H1 (cell line): ENCODE measurements at regions not wholly inside any gene's neighbourhood (a gene's known extent, or its start where the extent isn't known, plus 50 kb on each side); places are given as distances from the start of the nearest gene placed in this dataset.

Source experiments
- CTCF ChIA-PET: fragments of 300-600 bp; sonication (Branson Sonifier 250); formaldehyde crosslinking; loops from one replicate; lab custom pipeline; 2021; ENCODE audit not compliant: partially characterized antibody; lab: Charles Lee
- POLR2A ChIA-PET: fragments of 300-600 bp; sonication (Branson Sonifier 250); formaldehyde crosslinking; loops from one replicate; lab custom pipeline; 2021; ENCODE audit warnings: inconsistent platforms; ENCODE audit not compliant: partially characterized antibody; lab: Charles Lee
- DNase-seq, 2 experiments: peaks; one replicate each; pipeline versions ENCODE4 v3.0.0 to v3.0.0-alpha.2; 2010 to 2022; ENCODE audit warnings: low spot score in 2 of 2, low read depth in 1 of 2, mixed read lengths in 1 of 2
- FAIRE-seq: peaks from 2 replicates; lab custom pipeline; 2011; peaks lifted over from hg19 to GRCh38; lab: Jason Lieb, UNC
- H2AFZ ChIP-seq: 2 replicates; pipeline ENCODE4 v1.8.1; 2012; ENCODE audit warnings: low read length, inconsistent platforms
- H2AK5ac ChIP-seq: 2 replicates; pipeline ENCODE4 v1.6.1; 2013; ENCODE audit warnings: low read depth, low read length
- H2BK120ac ChIP-seq: replicated peaks from 2 replicates; pipeline ENCODE3; 2013; ENCODE audit warnings: low read depth, low read length, inconsistent platforms
- H2BK12ac ChIP-seq: 2 replicates; pipeline ENCODE4 v1.6.1; 2013; ENCODE audit warnings: low read depth, low read length
- H2BK15ac ChIP-seq: 2 replicates; pipeline ENCODE4 v1.6.1; 2013; ENCODE audit warnings: low read length
- H2BK20ac ChIP-seq: 2 replicates; pipeline ENCODE4 v1.6.1; 2013; ENCODE audit warnings: low read length
- H2BK5ac ChIP-seq: 2 replicates; pipeline ENCODE4 v1.6.1; 2013; ENCODE audit warnings: low read depth, low read length
- H3K14ac ChIP-seq: 2 replicates; pipeline ENCODE4 v1.6.1; 2013; ENCODE audit warnings: inconsistent platforms; ENCODE audit not compliant: insufficient read length
- H3K18ac ChIP-seq: 2 replicates; pipeline ENCODE4 v1.6.1; 2013; ENCODE audit warnings: low read length; ENCODE audit errors: extremely low read depth
- H3K23ac ChIP-seq: 2 replicates; pipeline ENCODE4 v1.6.1; 2013; ENCODE audit warnings: inconsistent platforms; ENCODE audit not compliant: insufficient read length
- H3K23me2 ChIP-seq: 2 replicates; pipeline ENCODE4 v1.6.1; 2013; ENCODE audit warnings: low read depth, low read length
- H3K27ac ChIP-seq: 2 replicates; pipeline ENCODE4 v1.6.1; 2011; ENCODE audit warnings: low read depth, low read length, inconsistent platforms
- H3K27me3 ChIP-seq, 4 experiments: replicated peaks in 1 of 4; 1 replicate in 1 of 4; 2 replicates in 3 of 4; pipeline versions ENCODE4 v1.6.1 to v1.8.1; 2011 to 2013; ENCODE audit warnings: low read length in 3 of 4, mild to moderate bottlenecking in 3 of 4, inconsistent platforms in 2 of 4, mixed read lengths in 2 of 4, moderate library complexity in 1 of 4; ENCODE audit not compliant: control insufficient read depth in 3 of 4, insufficient read depth in 3 of 4; ENCODE audit errors: extremely low read depth in 1 of 4
- H3K36me3 ChIP-seq, 4 experiments: 2 replicates each; pipeline versions ENCODE4 v1.6.1 to v1.8.1; 2011 to 2013; ENCODE audit warnings: mild to moderate bottlenecking in 4 of 4, low read length in 3 of 4, moderate library complexity in 2 of 4, control low read depth in 1 of 4, inconsistent platforms in 1 of 4; ENCODE audit not compliant: insufficient read depth in 4 of 4, control insufficient read depth in 2 of 4
- H3K4ac ChIP-seq: replicated peaks from 2 replicates; pipeline ENCODE3; 2013; ENCODE audit warnings: low read length, low read depth, mixed read lengths, inconsistent platforms; ENCODE audit not compliant: insufficient read length
- H3K4me1 ChIP-seq, 4 experiments: replicated peaks in 1 of 4; 1 replicate in 1 of 4; 2 replicates in 3 of 4; pipeline versions ENCODE4 v1.6.1 to v1.8.1; 2011 to 2013; ENCODE audit warnings: low read length in 3 of 4, inconsistent platforms in 2 of 4, mixed read lengths in 1 of 4; ENCODE audit not compliant: insufficient read depth in 4 of 4, control insufficient read depth in 3 of 4
- H3K4me2 ChIP-seq, 2 experiments: 2 replicates each; pipeline versions ENCODE4 v1.6.1 to v1.8.1; 2011 to 2013; ENCODE audit warnings: low read depth in 2 of 2, low read length in 2 of 2, control low read depth in 1 of 2, inconsistent platforms in 1 of 2, mild to moderate bottlenecking in 1 of 2; ENCODE audit not compliant: insufficient read depth in 1 of 2
- H3K4me3 ChIP-seq, 4 experiments: fragments of 200-600, 300-600 bp in 1 of 4; sonication (generic), shearing (Covaris generic), sonication (Bioruptor Twin) in 1 of 4; 2 replicates each; pipeline versions ENCODE4 v1.5.1 to v1.8.1; 2011 to 2016; ENCODE audit warnings: low read length in 4 of 4, low read depth in 3 of 4, control low read depth in 2 of 4, inconsistent platforms in 2 of 4, mild to moderate bottlenecking in 2 of 4, mixed read lengths in 1 of 4, moderate library complexity in 1 of 4; ENCODE audit not compliant: insufficient read depth in 2 of 4; ENCODE audit errors: extremely low read depth in 1 of 4
- H3K56ac ChIP-seq: replicated peaks from 2 replicates; pipeline ENCODE3; 2013; ENCODE audit warnings: low read depth, mild to moderate bottlenecking, mixed read lengths, low read length, inconsistent platforms; ENCODE audit not compliant: insufficient read length
- H3K79me1 ChIP-seq: 2 replicates; pipeline ENCODE4 v1.6.1; 2013; ENCODE audit warnings: low read depth, low read length, control low read depth
- H3K79me2 ChIP-seq, 2 experiments: 2 replicates each; pipeline versions ENCODE4 v1.6.1 to v1.8.1; 2012 to 2013; ENCODE audit warnings: low read length in 2 of 2, mild to moderate bottlenecking in 2 of 2, inconsistent platforms in 1 of 2; ENCODE audit not compliant: insufficient read depth in 2 of 2, control insufficient read depth in 1 of 2
- H3K9ac ChIP-seq, 4 experiments: replicated peaks in 1 of 4; 1 replicate in 1 of 4; 2 replicates in 3 of 4; pipeline versions ENCODE4 v1.6.1 to v1.8.1; 2011 to 2013; ENCODE audit warnings: low read depth in 3 of 4, low read length in 3 of 4, control low read depth in 2 of 4, mild to moderate bottlenecking in 2 of 4, moderate library complexity in 2 of 4, inconsistent platforms in 1 of 4; ENCODE audit errors: extremely low read depth in 1 of 4
- H3K9me3 ChIP-seq, 2 experiments: 2 replicates each; pipeline versions ENCODE4 v1.6.1 to v1.8.1; 2012 to 2013; ENCODE audit warnings: mild to moderate bottlenecking in 2 of 2, moderate library complexity in 2 of 2, control low read depth in 1 of 2, inconsistent platforms in 1 of 2, low read depth in 1 of 2, low read length in 1 of 2, mixed read lengths in 1 of 2; ENCODE audit not compliant: insufficient read depth in 2 of 2
- H4K20me1 ChIP-seq, 2 experiments: replicated peaks in 1 of 2; 2 replicates each; pipeline versions ENCODE3 to v1.8.1; 2011 to 2013; ENCODE audit warnings: inconsistent platforms in 2 of 2, low read length in 2 of 2, mild to moderate bottlenecking in 1 of 2; ENCODE audit not compliant: insufficient read depth in 2 of 2, control insufficient read depth in 1 of 2
- H4K5ac ChIP-seq: 2 replicates; pipeline ENCODE4 v1.6.1; 2013; ENCODE audit warnings: low read length, low read depth, mixed read lengths, inconsistent platforms; ENCODE audit not compliant: insufficient read length
- H4K8ac ChIP-seq: 2 replicates; pipeline ENCODE4 v1.8.0; 2013; ENCODE audit warnings: mild to moderate bottlenecking, moderate library complexity, low read length, inconsistent platforms; ENCODE audit not compliant: insufficient read depth; ENCODE audit errors: extremely low read depth
- H4K91ac ChIP-seq: replicated peaks from 2 replicates; pipeline ENCODE3; 2013; ENCODE audit warnings: low read length, mixed read lengths, inconsistent platforms; ENCODE audit not compliant: insufficient read length
- BACH1 ChIP-seq: IDR thresholded peaks from 2 replicates; pipeline ENCODE4 v1.6.1; 2012; ENCODE audit warnings: low read length, improper control_type of control experiment
- CHD1 ChIP-seq: IDR thresholded peaks from 2 replicates; pipeline ENCODE4 v1.6.1; 2012; ENCODE audit warnings: low read depth, low read length, improper control_type of control experiment
- GABPA ChIP-seq: IDR thresholded peaks from 2 replicates; pipeline ENCODE4 v1.6.1; 2011; ENCODE audit warnings: mild to moderate bottlenecking, low read length, moderate library complexity, borderline replicate concordance; ENCODE audit not compliant: insufficient read depth
- HDAC2 ChIP-seq, 2 experiments: fragments of 300-600 bp in 1 of 2; sonication (generic) in 1 of 2; IDR thresholded peaks; 2 replicates each; pipeline ENCODE4 v1.6.1; 2011 to 2012; ENCODE audit warnings: low read depth in 2 of 2, low read length in 2 of 2, mild to moderate bottlenecking in 2 of 2, moderate library complexity in 2 of 2, borderline replicate concordance in 1 of 2, inconsistent platforms in 1 of 2
- HDAC6 ChIP-seq: IDR thresholded peaks from one replicate; pipeline ENCODE4 v1.7.1; 2012; ENCODE audit warnings: low read depth, mild to moderate bottlenecking, inconsistent platforms, low read length, moderate library complexity
- JUND ChIP-seq: IDR thresholded peaks from 2 replicates; pipeline ENCODE4 v1.6.1; 2011; ENCODE audit warnings: mild to moderate bottlenecking, improper control_type of control experiment, low read length
- PHF8 ChIP-seq: fragments of 200-600 bp; sonication (generic); conservative IDR thresholded peaks from 2 replicates; pipeline ENCODE4 v1.7.1; 2012; ENCODE audit warnings: low read depth, mild to moderate bottlenecking, inconsistent platforms, low read length, moderate library complexity
- SIRT6 ChIP-seq: IDR thresholded peaks from one replicate; pipeline ENCODE4 v1.7.1; 2012; ENCODE audit warnings: low read length, inconsistent platforms
- SP4 ChIP-seq: IDR thresholded peaks from 2 replicates; pipeline ENCODE4 v1.6.1; 2012; ENCODE audit warnings: low read length, inconsistent platforms
- TBP ChIP-seq: IDR thresholded peaks from 2 replicates; pipeline ENCODE4 v1.6.1; 2011; ENCODE audit warnings: low read depth, low read length, improper control_type of control experiment
- YY1 ChIP-seq: IDR thresholded peaks from 2 replicates; pipeline ENCODE4 v1.6.1; 2011; ENCODE audit warnings: low read depth, mild to moderate bottlenecking, low read length
- WGBS, 2 experiments: shearing (Covaris generic) in 1 of 2; methylation state at CpG; one replicate each; pipeline versions ENCODE4 v1.1.6 to v1.1.7; 2013 to 2015; ENCODE audit warnings: low lambda C conversion rate in 2 of 2, mixed read lengths in 2 of 2, inconsistent platforms in 1 of 2, low coverage in 1 of 2, missing lambda C conversion rate in 1 of 2; ENCODE audit not compliant: insufficient replicate concordance in 2 of 2, insufficient coverage in 1 of 2, insufficient read length in 1 of 2; ENCODE audit errors: extremely low coverage in 1 of 2, missing lambda C conversion rate in 1 of 2; 5-methylcytosine and 5-hydroxymethylcytosine counted together

DNA sequence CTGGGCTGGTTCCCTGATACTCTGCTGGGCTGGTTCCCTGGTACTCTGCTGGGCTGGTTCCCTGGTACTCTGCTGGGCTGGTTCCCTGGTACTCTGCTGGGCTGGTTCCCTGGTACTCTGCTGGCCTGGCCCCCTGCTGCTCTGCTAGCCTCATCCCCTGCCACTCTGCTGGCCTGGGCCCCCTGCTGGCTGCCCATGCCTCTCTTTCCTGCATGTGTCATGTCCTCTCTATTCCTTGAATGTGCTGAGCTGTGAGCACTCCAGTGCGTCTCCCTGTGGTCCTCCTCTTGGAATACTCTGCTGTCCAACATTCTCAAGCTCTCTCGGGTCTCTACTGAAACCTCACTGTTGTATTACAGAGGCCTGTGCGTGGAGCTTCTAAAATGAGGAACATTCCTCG, 216.3 kb downstream of the RNF144A start:
- Histone ChIP-seq H3K56ac (no peak overlapping the region), H2AK5ac (no peak overlapping the region), H2BK120ac (no peak overlapping the region), H3K18ac (no peak overlapping the region), H3K36me3 (no peaks in the 10 kb centered on the region), H4K5ac (no peak overlapping the region), H2AFZ (no peak overlapping the region), H3K9me3 (no peaks in the 10 kb centered on the region), H2BK12ac (no peak overlapping the region), H2BK15ac (no peak overlapping the region), H3K4ac (no peak overlapping the region), H3K79me1 (no peaks in the 10 kb centered on the region), H3K23me2 (no peaks in the 10 kb centered on the region), H4K91ac (no peak overlapping the region), H3K14ac (no peak overlapping the region), H2BK5ac (no peak overlapping the region), H3K4me3 (no peak overlapping the region), H4K8ac (no peak overlapping the region), H3K4me2 (no peak overlapping the region), H2BK20ac (no peak overlapping the region), H3K79me2 (no peaks in the 10 kb centered on the region), H3K4me1 (no peaks in the 10 kb centered on the region; a peak in 1 of 7 replicates), H3K27me3 (no peaks in the 10 kb centered on the region), H3K23ac (no peak overlapping the region), H3K9ac (no peak overlapping the region), H3K27ac (no peak overlapping the region), H4K20me1 (no peaks in the 10 kb centered on the region)
- FAIRE-seq = no peak
- ChIA-PET POLR2A (no interaction called here), CTCF (interaction anchor here (1.0 kb wide), 1 partner anchor 36 kb away, joined by 4 read pairs; no protein-coding TSS in a partner anchor)
- WGBS, 2 experiments = 90% methylated on average over 4 of the region's 4 CpGs; no CpG with 5 or more reads in 1 of the 2 experiments
- DNase-seq = no peak
- no peak for TF ChIP-seq PHF8
- TF ChIP-seq HDAC2 (IDR thresholded peaks at IDR 0.05; ENCODE audit: borderline replicate concordance in 1 of 2, low read depth in 2 of 2, low read length in 2 of 2) = no peak
- no peak for TF ChIP-seq BACH1
- TF ChIP-seq HDAC6 = no peak
- TF ChIP-seq SIRT6 = no peak
- no peak for TF ChIP-seq TBP
- TF ChIP-seq YY1 = no peak
- no peak for TF ChIP-seq JUND
- TF ChIP-seq SP4 = no peak
- no peak for TF ChIP-seq CHD1
- no peak for TF ChIP-seq GABPA
